Lung (tissue), 11 donors: ENCODE measurements at regions not wholly inside any gene's neighbourhood (a gene's known extent, or its start where the extent isn't known, plus 50 kb on each side); places are given as distances from the start of the nearest gene placed in this dataset.

ENCODE experiments used
- ATAC-seq: fragments of 200-7000 bp; cut with Tn5 transposase; one replicate; pipeline ENCODE4 v1.9.1; 2020; ENCODE audit warnings: moderate number of reproducible peaks; ENCODE audit not compliant: insufficient read depth, low FRiP score
- DNase-seq, 3 donors: peaks; one replicate each; pipeline ENCODE4 v3.0.0-alpha.2; 2013 to 2017
- H3K27ac ChIP-seq, 2 donors: one replicate each; pipeline ENCODE4 v1.5.1; 2013; ENCODE audit warnings: mild to moderate bottlenecking in 2 of 2, moderate library complexity in 2 of 2, control low read depth in 1 of 2, inconsistent platforms in 1 of 2, low read depth in 1 of 2, low read length in 1 of 2
- H3K27me3 ChIP-seq, 3 donors: one replicate each; pipeline ENCODE4 v1.5.1; 2013; ENCODE audit warnings: low read length in 2 of 3; ENCODE audit not compliant: control insufficient read depth in 3 of 3, insufficient read depth in 3 of 3
- H3K36me3 ChIP-seq, 4 donors: one replicate each; pipeline ENCODE4 v1.5.1; 2013; ENCODE audit warnings: low read length in 4 of 4, mild to moderate bottlenecking in 1 of 4, moderate library complexity in 1 of 4; ENCODE audit not compliant: control insufficient read depth in 4 of 4, insufficient read depth in 4 of 4
- H3K4me1 ChIP-seq, 5 donors: one replicate each; pipeline ENCODE4 v1.5.1; 2013; ENCODE audit warnings: low read length in 5 of 5, mild to moderate bottlenecking in 2 of 5, moderate library complexity in 1 of 5; ENCODE audit not compliant: control insufficient read depth in 5 of 5, insufficient read depth in 5 of 5
- H3K4me3 ChIP-seq: one replicate; pipeline ENCODE4 v1.5.1; 2013; ENCODE audit warnings: mild to moderate bottlenecking, control low read depth, moderate library complexity
- H3K9ac ChIP-seq, 2 donors: one replicate each; pipeline ENCODE4 v1.5.1; 2013; ENCODE audit warnings: low read length in 2 of 2, control low read depth in 1 of 2; ENCODE audit not compliant: insufficient read depth in 1 of 2
- H3K9me3 ChIP-seq, 4 donors: one replicate each; pipeline ENCODE4 v1.5.1; 2013; ENCODE audit warnings: low read length in 3 of 4, mild to moderate bottlenecking in 1 of 4, moderate library complexity in 1 of 4; ENCODE audit not compliant: control insufficient read depth in 4 of 4, insufficient read depth in 3 of 4
- WGBS, 2 donors: extraction: QIAGEN DNeasy Blood & Tissue Kit; methylation state at CpG; one replicate each; pipeline ENCODE4 v1.1.7; 2013; 5-methylcytosine and 5-hydroxymethylcytosine counted together
- TF ChIP-seq, protein P1 (sequence below): IDR thresholded peaks from 2 replicates; pipeline ENCODE4 v1.5.1; 2012; ENCODE audit warnings: mild to moderate bottlenecking; ENCODE audit errors: control extremely low read depth, extremely low read depth
- donor health status: control.
- donor health status: control.
- donor health status: Bipolar disorder and iron deficiency.
- donor health status: healthy.
- donor health status: DM: yes; HTN: yes; CAD: no.

DNA sequence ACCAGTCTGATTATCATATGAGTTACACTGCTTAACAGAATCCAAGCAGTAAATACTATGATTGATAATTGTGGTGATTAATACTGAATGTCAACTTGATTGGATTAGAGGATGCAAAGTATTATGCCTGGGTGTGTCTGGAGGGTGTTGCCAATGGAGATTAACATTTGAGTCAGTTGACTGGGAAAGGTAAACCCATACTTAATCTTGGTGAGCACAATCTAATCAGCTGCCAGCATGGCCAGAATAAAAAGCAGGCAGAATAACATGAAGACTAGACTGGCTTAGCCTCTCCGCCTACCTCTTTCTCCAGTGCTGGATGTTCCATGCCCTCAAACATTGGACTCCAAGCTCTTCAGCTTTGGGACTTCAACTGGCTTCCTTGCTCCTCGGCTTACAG is 961.3 kb downstream of the ADGRL3 start:
- peaks cover 0 to 8% (median 0%) of the 10 kb centered on the region in 5 donors for H3K4me1 ChIP-seq
- H3K27ac ChIP-seq: no peak overlapping the region
- H3K9me3 ChIP-seq: no peaks in the 10 kb centered on the region
- ATAC-seq (no peak), DNase-seq (no peak)
- TF ChIP-seq, protein P1, sequence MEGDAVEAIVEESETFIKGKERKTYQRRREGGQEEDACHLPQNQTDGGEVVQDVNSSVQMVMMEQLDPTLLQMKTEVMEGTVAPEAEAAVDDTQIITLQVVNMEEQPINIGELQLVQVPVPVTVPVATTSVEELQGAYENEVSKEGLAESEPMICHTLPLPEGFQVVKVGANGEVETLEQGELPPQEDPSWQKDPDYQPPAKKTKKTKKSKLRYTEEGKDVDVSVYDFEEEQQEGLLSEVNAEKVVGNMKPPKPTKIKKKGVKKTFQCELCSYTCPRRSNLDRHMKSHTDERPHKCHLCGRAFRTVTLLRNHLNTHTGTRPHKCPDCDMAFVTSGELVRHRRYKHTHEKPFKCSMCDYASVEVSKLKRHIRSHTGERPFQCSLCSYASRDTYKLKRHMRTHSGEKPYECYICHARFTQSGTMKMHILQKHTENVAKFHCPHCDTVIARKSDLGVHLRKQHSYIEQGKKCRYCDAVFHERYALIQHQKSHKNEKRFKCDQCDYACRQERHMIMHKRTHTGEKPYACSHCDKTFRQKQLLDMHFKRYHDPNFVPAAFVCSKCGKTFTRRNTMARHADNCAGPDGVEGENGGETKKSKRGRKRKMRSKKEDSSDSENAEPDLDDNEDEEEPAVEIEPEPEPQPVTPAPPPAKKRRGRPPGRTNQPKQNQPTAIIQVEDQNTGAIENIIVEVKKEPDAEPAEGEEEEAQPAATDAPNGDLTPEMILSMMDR: no peak
- H3K36me3 ChIP-seq: no peaks in the 10 kb centered on the region
- 84 to 92% methylated on average over 2 of the region's 2 CpGs for WGBS, 2 donors
- no peak overlapping the region for H3K4me3 ChIP-seq
- no peak overlapping the region for H3K9ac ChIP-seq
- H3K27me3 ChIP-seq: no peaks in the 10 kb centered on the region

DNA sequence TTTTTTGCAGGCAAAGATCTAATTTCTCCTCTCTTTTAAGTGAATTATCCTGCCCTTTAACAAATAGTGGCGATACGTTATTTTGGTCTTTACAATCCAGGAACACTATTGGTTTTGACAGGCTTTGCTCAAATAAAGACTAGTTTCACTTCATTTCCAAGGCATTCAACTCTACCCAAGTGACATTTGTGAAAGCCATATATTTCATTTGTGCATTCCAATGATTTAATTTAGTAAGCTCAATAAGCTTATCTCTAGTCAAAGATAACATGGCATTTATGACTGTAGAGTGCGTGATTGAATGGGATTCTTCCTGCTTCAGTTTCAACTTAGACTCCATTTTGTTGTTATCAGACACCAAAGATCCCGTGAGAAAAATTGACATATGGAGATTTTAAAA is 959.8 kb downstream of the ADGRL3 start:
- TF ChIP-seq, protein P1: no peak
- H3K27ac ChIP-seq: peak overlapping the region in 1 of 2 donors; percentile 45
- H3K9ac ChIP-seq: no peak overlapping the region
- H3K9me3 ChIP-seq: no peaks in the 10 kb centered on the region
- H3K36me3 ChIP-seq: no peaks in the 10 kb centered on the region
- DNase-seq: no peak
- peaks cover 0 to 8% (median 0%) of the 10 kb centered on the region in 5 donors for H3K4me1 ChIP-seq
- no peak overlapping the region for H3K4me3 ChIP-seq
- WGBS, 2 donors: 89 to 92% methylated on average over 4 of the region's 4 CpGs
- no peak for ATAC-seq
- H3K27me3 ChIP-seq: no peaks in the 10 kb centered on the region

DNA sequence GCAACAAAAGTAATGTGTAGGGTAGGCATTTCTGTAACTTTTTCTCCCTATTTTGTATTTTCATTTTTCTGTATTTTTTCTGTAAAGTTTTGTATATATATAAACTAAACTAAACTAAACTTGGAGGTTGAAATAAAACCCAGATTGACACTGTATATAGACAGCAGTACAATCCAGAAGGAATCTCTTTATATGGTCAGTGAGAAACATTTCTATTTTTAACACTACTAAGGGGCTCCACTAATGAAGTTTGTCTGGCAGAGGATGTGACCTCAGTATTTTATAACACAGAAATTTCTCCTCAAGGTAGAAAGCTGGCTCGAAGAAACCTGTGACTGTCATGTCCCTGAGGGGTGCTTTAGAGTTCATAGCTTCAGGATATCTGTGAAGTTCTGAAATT is 959.2 kb downstream of the ADGRL3 start:
- H3K36me3 ChIP-seq: no peaks in the 10 kb centered on the region
- DNase-seq: no peak
- TF ChIP-seq, protein P1: no peak
- H3K4me3 ChIP-seq: no peak overlapping the region
- H3K27me3 ChIP-seq: no peaks in the 10 kb centered on the region
- H3K27ac ChIP-seq: peak overlapping the region in 1 of 2 donors; percentile 45
- 64 to 65% methylated on average over 1 of the region's 1 CpG for WGBS, 2 donors
- no peak overlapping the region for H3K9ac ChIP-seq
- ATAC-seq: no peak
- peaks cover 0 to 8% (median 0%) of the 10 kb centered on the region in 5 donors for H3K4me1 ChIP-seq
- H3K9me3 ChIP-seq: no peaks in the 10 kb centered on the region

DNA sequence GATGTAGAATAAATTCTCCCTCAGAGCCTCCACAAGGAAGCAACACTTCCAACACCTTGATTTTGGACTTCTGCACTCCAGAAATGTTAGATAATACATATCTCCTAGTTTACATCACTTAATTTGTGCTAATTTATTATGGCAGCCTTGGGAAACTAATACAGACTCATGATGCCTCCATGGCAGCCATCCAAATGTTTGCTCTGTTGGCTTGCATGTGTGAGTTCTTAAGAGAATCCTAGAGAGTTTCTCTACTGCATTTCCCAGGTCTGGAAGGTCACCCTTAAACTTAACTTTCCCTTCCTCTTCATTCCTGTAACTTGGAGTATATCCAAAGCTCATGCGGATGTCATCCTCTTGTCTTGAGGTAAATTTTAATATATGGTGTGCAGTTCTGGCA is 956.1 kb downstream of the ADGRL3 start:
- Histone ChIP-seq H3K27ac (no peak overlapping the region), H3K9me3 (no peaks in the 10 kb centered on the region), H3K4me3 (no peak overlapping the region), H3K36me3 (no peaks in the 10 kb centered on the region), H3K27me3 (no peaks in the 10 kb centered on the region), H3K4me1 (peaks cover 0 to 8% (median 0%) of the 10 kb centered on the region in 5 donors), H3K9ac (no peak overlapping the region)
- WGBS, 2 donors: 61 to 83% methylated on average over 1 of the region's 1 CpG
- TF ChIP-seq, protein P1: no peak
- ATAC-seq (no peak), DNase-seq (peak; percentile 17 to 70 (median 31))
